OCI-LY3 (cell line): ENCODE measurements at regions not wholly inside any gene's neighbourhood (a gene's known extent, or its start where the extent isn't known, plus 50 kb on each side); places are given as distances from the start of the nearest gene placed in this dataset.

Experiments
- EZH2phosphoT487 ChIP-seq: fragments of 200-600 bp; shearing (Covaris generic); IDR thresholded peaks from 2 replicates; pipeline ENCODE4 v1.6.1; 2018; ENCODE audit warnings: antibody characterized with exemption, mixed run types, low read depth
- TF ChIP-seq, protein P1 (sequence below): fragments of 200-600, 300-600 bp; sonication (generic); IDR thresholded peaks from 2 replicates; pipeline ENCODE4 v1.5.1; 2014; ENCODE audit warnings: antibody characterized with exemption, low read length, low read depth

DNA sequence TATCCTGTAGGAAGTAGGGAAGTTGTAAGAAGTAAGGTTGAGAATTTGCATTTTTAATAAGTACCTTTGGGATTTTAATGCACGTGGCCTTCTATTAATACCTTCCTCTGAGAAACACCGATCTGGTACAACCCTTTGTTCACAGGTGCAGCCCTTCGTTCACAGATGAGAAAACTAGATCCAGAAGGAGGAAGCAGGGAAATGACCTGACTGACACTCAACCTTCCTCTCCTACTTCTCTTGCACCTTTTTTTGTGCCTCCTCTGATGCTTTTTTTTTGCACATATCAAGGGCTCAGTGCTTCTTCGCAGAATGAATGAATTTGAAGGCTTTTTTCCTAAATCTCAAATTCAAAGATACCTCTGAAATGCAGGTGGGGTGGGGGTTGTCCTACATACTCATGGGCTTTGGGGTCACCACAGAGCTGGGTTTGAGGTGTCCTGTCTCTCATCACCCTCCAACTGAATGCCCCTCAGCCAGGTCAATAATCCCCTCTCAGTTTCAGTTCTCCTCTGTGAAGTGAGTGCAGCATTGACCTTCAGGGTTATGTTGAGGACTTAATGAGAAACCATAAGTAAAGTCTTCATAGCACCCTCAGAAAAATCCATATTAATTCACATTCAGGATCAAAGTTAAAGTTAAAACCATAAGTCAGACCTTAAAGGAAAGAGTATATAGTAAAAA is 161.5 kb upstream of the CTNNB1 start:
- TF ChIP-seq, protein P1, sequence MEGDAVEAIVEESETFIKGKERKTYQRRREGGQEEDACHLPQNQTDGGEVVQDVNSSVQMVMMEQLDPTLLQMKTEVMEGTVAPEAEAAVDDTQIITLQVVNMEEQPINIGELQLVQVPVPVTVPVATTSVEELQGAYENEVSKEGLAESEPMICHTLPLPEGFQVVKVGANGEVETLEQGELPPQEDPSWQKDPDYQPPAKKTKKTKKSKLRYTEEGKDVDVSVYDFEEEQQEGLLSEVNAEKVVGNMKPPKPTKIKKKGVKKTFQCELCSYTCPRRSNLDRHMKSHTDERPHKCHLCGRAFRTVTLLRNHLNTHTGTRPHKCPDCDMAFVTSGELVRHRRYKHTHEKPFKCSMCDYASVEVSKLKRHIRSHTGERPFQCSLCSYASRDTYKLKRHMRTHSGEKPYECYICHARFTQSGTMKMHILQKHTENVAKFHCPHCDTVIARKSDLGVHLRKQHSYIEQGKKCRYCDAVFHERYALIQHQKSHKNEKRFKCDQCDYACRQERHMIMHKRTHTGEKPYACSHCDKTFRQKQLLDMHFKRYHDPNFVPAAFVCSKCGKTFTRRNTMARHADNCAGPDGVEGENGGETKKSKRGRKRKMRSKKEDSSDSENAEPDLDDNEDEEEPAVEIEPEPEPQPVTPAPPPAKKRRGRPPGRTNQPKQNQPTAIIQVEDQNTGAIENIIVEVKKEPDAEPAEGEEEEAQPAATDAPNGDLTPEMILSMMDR = no peak
- no peak for TF ChIP-seq EZH2phosphoT487
